HCT116 (cell line): ENCODE measurements at regions not wholly inside any gene's neighbourhood (a gene's known extent, or its start where the extent isn't known, plus 50 kb on each side); places are given as distances from the start of the nearest gene placed in this dataset.

Experiments used
- ATAC-seq: fragments of 200-7000 bp; cut with Tn5 transposase; 2 replicates; pipeline ENCODE4 v1.9.1; 2020; ENCODE audit warnings: mild to moderate bottlenecking, moderate library complexity
- BruUV-seq: library from RNA; stranded (reverse); fragments of 400-500 nt; replicated peaks from 2 replicates; lab custom pipeline; 2021; lab: Mats Ljungman, UMichigan
- CTCF ChIA-PET: fragments of 300-600 bp; sonication (Branson Sonifier 250); formaldehyde crosslinking; loops from one replicate; lab custom pipeline; 2021; ENCODE audit warnings: antibody characterized with exemption; lab: Charles Lee
- POLR2A ChIA-PET: fragments of 300-600, 350-600 bp; sonication (Branson Sonifier 250); formaldehyde crosslinking; loops from one replicate; lab custom pipeline; 2021; ENCODE audit warnings: antibody characterized with exemption; lab: Charles Lee
- RAD21 ChIA-PET, 2 experiments: fragments of 300-600 bp; sonication (Branson Sonifier 250); formaldehyde crosslinking; loops; one replicate each; lab custom pipeline; 2023; ENCODE audit warnings: low total read pairs in 2 of 2; ENCODE audit not compliant: uncharacterized antibody in 2 of 2, unreplicated experiment in 2 of 2, low non-redundant PET in 1 of 2; lab: Charles Lee
- DNase-seq: peaks from one replicate; pipeline ENCODE4 v3.0.0-alpha.2; 2010; ENCODE audit warnings: low read depth, low spot score
- H2AFZ ChIP-seq: fragments of 200-600 bp; shearing (Covaris generic), sonication (generic); 2 replicates; pipeline ENCODE4 v1.6.1; 2017; ENCODE audit warnings: low read depth, mixed run types, mixed read lengths, antibody characterized with exemption, low read length; ENCODE audit not compliant: poor library complexity, severe bottlenecking
- H3K27ac ChIP-seq: 2 replicates; pipeline ENCODE4 v1.5.1; 2012; ENCODE audit warnings: low read depth, low read length
- H3K27me3 ChIP-seq: fragments of 200-600 bp; sonication (generic); 2 replicates; pipeline ENCODE4 v1.6.1; 2016; ENCODE audit warnings: mixed run types, low read length, mixed read lengths; ENCODE audit not compliant: insufficient read depth
- H3K36me3 ChIP-seq, 2 experiments: fragments of 200-500 bp in 1 of 2; fragments of 200-600 bp in 1 of 2; sonication (Bioruptor generic) in 1 of 2; sonication (generic) in 1 of 2; 2 replicates each; pipeline versions ENCODE4 v1.5.1 to v1.6.1; 2014 to 2016; ENCODE audit warnings: low read length in 2 of 2, inconsistent platforms in 1 of 2, mixed read lengths in 1 of 2, mixed run types in 1 of 2; ENCODE audit not compliant: insufficient read depth in 2 of 2, control insufficient read depth in 1 of 2
- H3K4me1 ChIP-seq, 2 experiments: fragments of 200-600 bp in 1 of 2; sonication (generic) in 1 of 2; 2 replicates each; pipeline versions ENCODE4 v1.5.1 to v1.6.1; 2012 to 2017; ENCODE audit warnings: low read length in 2 of 2, inconsistent platforms in 1 of 2, mild to moderate bottlenecking in 1 of 2, mixed read lengths in 1 of 2, mixed run types in 1 of 2, moderate library complexity in 1 of 2; ENCODE audit not compliant: insufficient read depth in 2 of 2, control insufficient read depth in 1 of 2
- H3K4me2 ChIP-seq: fragments of 200-600 bp; sonication (generic); 2 replicates; pipeline ENCODE4 v1.6.1; 2017; ENCODE audit warnings: mixed run types, low read length, mixed read lengths
- H3K4me3 ChIP-seq, 2 experiments: fragments of 200-600 bp in 1 of 2; sonication (generic) in 1 of 2; replicated peaks in 1 of 2; 2 replicates each; pipeline ENCODE4 v1.5.1; 2011 to 2016; ENCODE audit warnings: low read length in 2 of 2, control low read depth in 1 of 2, low read depth in 1 of 2, mild to moderate bottlenecking in 1 of 2, mixed read lengths in 1 of 2, mixed run types in 1 of 2
- H3K79me2 ChIP-seq: fragments of 200-600 bp; sonication (generic); 2 replicates; pipeline ENCODE4 v1.6.1; 2017; ENCODE audit warnings: mild to moderate bottlenecking, mixed run types, low read length, moderate library complexity, mixed read lengths; ENCODE audit not compliant: insufficient read depth
- H3K9ac ChIP-seq: fragments of 200-600 bp; sonication (generic); 2 replicates; pipeline ENCODE4 v1.6.1; 2016; ENCODE audit warnings: low read length, mixed read lengths
- H3K9me2 ChIP-seq: fragments of 200-600 bp; sonication (generic), shearing (Covaris generic); 2 replicates; pipeline ENCODE4 v1.6.1; 2017; ENCODE audit warnings: mixed run types, mild to moderate bottlenecking, moderate library complexity; ENCODE audit not compliant: insufficient read depth
- H3K9me3 ChIP-seq, 2 experiments: fragments of 200-500 bp in 1 of 2; fragments of 200-600 bp in 1 of 2; sonication (Bioruptor generic) in 1 of 2; sonication (generic) in 1 of 2; 2 replicates each; pipeline ENCODE4 v1.6.1; 2014 to 2017; ENCODE audit warnings: low read length in 2 of 2, mixed read lengths in 2 of 2, inconsistent platforms in 1 of 2, low read depth in 1 of 2, mild to moderate bottlenecking in 1 of 2, mixed run types in 1 of 2, moderate library complexity in 1 of 2; ENCODE audit not compliant: control insufficient read depth in 1 of 2, insufficient read depth in 1 of 2
- H4K20me1 ChIP-seq: fragments of 200-600 bp; sonication (generic), shearing (Covaris generic); 2 replicates; pipeline ENCODE4 v1.6.1; 2017; ENCODE audit warnings: mixed run types, mild to moderate bottlenecking, moderate library complexity; ENCODE audit not compliant: insufficient read depth
- CBX3 ChIP-seq: IDR thresholded peaks from 2 replicates; pipeline ENCODE4 v1.6.1; 2012; ENCODE audit warnings: low read depth
- EGR1 ChIP-seq: IDR thresholded peaks from 2 replicates; pipeline ENCODE4 v1.6.1; 2012; ENCODE audit warnings: low read depth
- ELF1 ChIP-seq: IDR thresholded peaks from 2 replicates; pipeline ENCODE4 v1.6.1; 2012; ENCODE audit warnings: low read depth, borderline replicate concordance
- EZH2 ChIP-seq: fragments of 200-600 bp; sonication (generic); IDR thresholded peaks from 2 replicates; pipeline ENCODE4 v1.6.1; 2017; ENCODE audit warnings: antibody characterized with exemption, mixed run types
- EZH2phosphoT487 ChIP-seq: fragments of 200-600 bp; IDR thresholded peaks from 2 replicates; pipeline ENCODE4 v1.6.1; 2018; ENCODE audit warnings: antibody characterized with exemption, borderline replicate concordance
- FOSL1 ChIP-seq: IDR thresholded peaks from 2 replicates; pipeline ENCODE4 v1.6.1; 2012; ENCODE audit warnings: low read depth
- JUND ChIP-seq: IDR thresholded peaks from 2 replicates; pipeline ENCODE4 v1.6.1; 2012
- POLR2A ChIP-seq: IDR thresholded peaks from 2 replicates; pipeline ENCODE4 v1.7.0; 2011; ENCODE audit warnings: borderline replicate concordance; ENCODE audit not compliant: insufficient read depth, insufficient read length; ENCODE audit errors: extremely low read depth
- POLR2AphosphoS5 ChIP-seq: IDR thresholded peaks from 2 replicates; pipeline ENCODE4 v1.6.1; 2011; ENCODE audit warnings: mild to moderate bottlenecking, low read depth, low read length, moderate library complexity
- SIN3A ChIP-seq: IDR thresholded peaks from 2 replicates; pipeline ENCODE4 v1.6.1; 2012; ENCODE audit warnings: low read depth
- SP1 ChIP-seq: IDR thresholded peaks from 2 replicates; pipeline ENCODE4 v1.6.1; 2012; ENCODE audit warnings: low read depth
- SRF ChIP-seq: IDR thresholded peaks from 2 replicates; pipeline ENCODE4 v1.6.1; 2012; ENCODE audit warnings: low read depth
- TCF7L2 ChIP-seq: IDR thresholded peaks from 2 replicates; pipeline ENCODE4 v1.7.0; 2011; ENCODE audit warnings: borderline replicate concordance, inconsistent platforms; ENCODE audit not compliant: insufficient read depth, insufficient read length; ENCODE audit errors: extremely low read depth
- YY1 ChIP-seq: IDR thresholded peaks from 2 replicates; pipeline ENCODE4 v1.6.1; 2011; ENCODE audit warnings: low read length, low read depth, moderate library complexity, mild to moderate bottlenecking; ENCODE audit not compliant: insufficient replicate concordance; ENCODE audit errors: extremely low read depth
- ZFX ChIP-seq: fragments of 450-650 bp; IDR thresholded peaks from 2 replicates; pipeline ENCODE4 v1.6.1; 2017
- ZNF274 ChIP-seq: fragments of 200-500 bp; sonication (Bioruptor generic); IDR thresholded peaks from 2 replicates; pipeline ENCODE4 v1.6.1; 2014; ENCODE audit warnings: mild to moderate bottlenecking, low read depth, low read length, inconsistent platforms
- intact Hi-C: fragments of 100-400 bp; cut with micrococcal nuclease; formaldehyde crosslinking; loops from 2 replicates; pipeline ENCODE4 v1.10.0; 2022
- TF ChIP-seq, protein P1 (sequence below): IDR thresholded peaks from 2 replicates; pipeline ENCODE4 v1.6.1; 2012
- TF ChIP-seq, protein P2 (sequence below): IDR thresholded peaks from 2 replicates; pipeline ENCODE4 v1.6.1; 2012

DNA sequence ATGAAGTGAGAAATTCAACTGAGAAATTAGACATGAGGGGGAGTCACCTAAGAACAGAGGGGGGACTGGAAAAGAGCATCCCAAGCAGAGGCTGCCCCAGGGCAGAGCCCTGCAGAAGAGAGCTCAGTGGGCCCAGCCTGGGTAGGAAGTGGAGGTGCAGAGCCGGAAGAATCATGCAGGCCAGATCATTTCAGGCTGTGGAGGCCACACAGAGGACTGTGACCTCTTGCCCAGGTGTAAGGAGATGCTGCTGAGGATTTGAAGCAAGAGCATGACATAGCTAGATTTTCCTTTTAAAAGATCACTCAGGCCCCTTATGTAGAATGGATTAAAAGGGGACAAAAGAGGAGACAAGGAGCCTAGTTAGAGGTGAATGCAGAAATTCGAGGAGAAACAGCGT lies 63.9 kb upstream of the SPATA13 start:
- Histone ChIP-seq H3K4me1 (no peaks in the 10 kb centered on the region), H3K36me3 (no peaks in the 10 kb centered on the region; a peak in 1 of 4 replicates), H3K4me2 (no peak overlapping the region), H3K27ac (no peak overlapping the region), H4K20me1 (no peaks in the 10 kb centered on the region), H3K79me2 (no peaks in the 10 kb centered on the region), H3K9me2 (no peaks in the 10 kb centered on the region; the same call in 1 of the 2 replicates), H2AFZ (no peak overlapping the region), H3K9ac (no peak overlapping the region), H3K9me3 (no peaks in the 10 kb centered on the region), H3K27me3 (peaks cover 7% of the 10 kb centered on the region; the same call in 1 of the 2 replicates), H3K4me3 (no peak overlapping the region)
- no peak for ATAC-seq
- DNase-seq, result no peak
- intact Hi-C loops, result no loop called here
- TF ChIP-seq POLR2AphosphoS5 (no peak), EGR1 (no peak), CBX3 (no peak), ELF1 (no peak), POLR2A (no peak), JUND (no peak), ZFX (no peak), TCF7L2 (no peak), SRF (no peak), ZNF274 (no peak), SP1 (no peak), FOSL1 (no peak), SIN3A (no peak)
- TF ChIP-seq, protein P1, sequence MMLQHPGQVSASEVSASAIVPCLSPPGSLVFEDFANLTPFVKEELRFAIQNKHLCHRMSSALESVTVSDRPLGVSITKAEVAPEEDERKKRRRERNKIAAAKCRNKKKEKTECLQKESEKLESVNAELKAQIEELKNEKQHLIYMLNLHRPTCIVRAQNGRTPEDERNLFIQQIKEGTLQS, result no peak
- POLR2A ChIA-PET, result no interaction called here
- RAD21 ChIA-PET, result no interaction called here
- CTCF ChIA-PET, result no interaction called here
- no TSS peak for BruUV-seq

DNA sequence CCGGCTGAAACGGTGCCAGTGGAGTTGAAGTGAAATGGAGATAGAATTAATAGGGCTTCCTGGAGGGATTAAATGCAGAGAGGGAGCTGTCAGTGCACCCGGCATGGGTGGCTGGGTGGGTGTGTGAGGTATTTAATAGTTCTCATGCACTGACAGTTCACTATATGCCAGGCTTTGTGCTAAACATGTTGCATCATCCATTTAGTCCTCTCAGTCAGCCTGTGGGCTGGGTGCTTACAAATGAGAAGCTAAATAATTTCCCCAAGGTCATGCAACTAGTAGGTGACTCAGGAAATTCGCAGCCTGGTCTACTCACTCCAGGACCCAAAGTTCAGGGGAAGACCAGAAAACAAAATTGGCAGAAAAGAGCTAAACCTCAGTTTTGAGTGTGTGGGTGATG lies 63.5 kb upstream of the SPATA13 start:
- Histone ChIP-seq H3K27ac (no peak overlapping the region), H2AFZ (no peak overlapping the region), H3K36me3 (no peaks in the 10 kb centered on the region; a peak in 1 of 4 replicates), H3K27me3 (peaks cover 7% of the 10 kb centered on the region; the same call in 1 of the 2 replicates), H3K4me3 (no peak overlapping the region), H3K9ac (no peak overlapping the region), H3K4me2 (no peak overlapping the region), H3K9me2 (no peaks in the 10 kb centered on the region; the same call in 1 of the 2 replicates), H3K79me2 (no peaks in the 10 kb centered on the region), H4K20me1 (no peaks in the 10 kb centered on the region), H3K4me1 (no peaks in the 10 kb centered on the region), H3K9me3 (no peaks in the 10 kb centered on the region)
- no peak for TF ChIP-seq YY1
- no peak for TF ChIP-seq JUND
- TF ChIP-seq EZH2, result no peak
- TF ChIP-seq SP1, result no peak
- no peak for TF ChIP-seq ZFX
- no peak for TF ChIP-seq ELF1
- no peak for TF ChIP-seq CBX3
- TF ChIP-seq, protein P2, sequence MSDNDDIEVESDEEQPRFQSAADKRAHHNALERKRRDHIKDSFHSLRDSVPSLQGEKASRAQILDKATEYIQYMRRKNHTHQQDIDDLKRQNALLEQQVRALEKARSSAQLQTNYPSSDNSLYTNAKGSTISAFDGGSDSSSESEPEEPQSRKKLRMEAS, result no peak
- TF ChIP-seq EZH2phosphoT487, result no peak
- no peak for TF ChIP-seq ZNF274
- no peak for TF ChIP-seq POLR2A
- no peak for TF ChIP-seq EGR1
- intact Hi-C loops, result no loop called here
- ATAC-seq, result no peak
- BruUV-seq, result no TSS peak
- ChIA-PET POLR2A (no interaction called here), CTCF (no interaction called here), RAD21 (no interaction called here)
- no peak for DNase-seq
